Activated CD8-positive, alpha-beta memory T cell treated with anti-CD3 and anti-CD28 coated beads, Interleukin-2, amount 10 ng/mL, durations not matched to agents 7 days and 5 days (primary cell): ENCODE measurements at regions not wholly inside any gene's neighbourhood (a gene's known extent, or its start where the extent isn't known, plus 50 kb on each side); places are given as distances from the start of the nearest gene placed in this dataset.

Experiments used
- ATAC-seq: fragments of 150-1000 bp; cut with Tn5 transposase; one replicate; pipeline ENCODE4 v1.10.0; 2021; ENCODE audit warnings: moderate library complexity
- CTCF ChIA-PET: fragments of 350-600 bp; sonication (Branson Sonifier 250); formaldehyde crosslinking; loops from one replicate; lab custom pipeline; 2021; ENCODE audit warnings: antibody characterized with exemption; lab: Charles Lee
- DNase-seq: peaks from one replicate; pipeline ENCODE4 v3.0.0-alpha.2; 2020
- H3K27ac Mint-ChIP-seq: one replicate; pipeline ENCODE4 v1.8.0; 2021; ENCODE audit warnings: mild to moderate bottlenecking, mixed read lengths
- H3K27me3 Mint-ChIP-seq: one replicate; pipeline ENCODE4 v1.8.0; 2021; ENCODE audit warnings: mixed read lengths
- H3K36me3 Mint-ChIP-seq: one replicate; pipeline ENCODE4 v1.8.0; 2021; ENCODE audit warnings: mild to moderate bottlenecking, mixed read lengths
- H3K4me1 Mint-ChIP-seq: one replicate; pipeline ENCODE4 v1.8.0; 2021; ENCODE audit warnings: mixed read lengths
- H3K4me3 Mint-ChIP-seq: one replicate; pipeline ENCODE4 v1.8.0; 2021; ENCODE audit warnings: mild to moderate bottlenecking, moderate library complexity, mixed read lengths
- H3K9me3 Mint-ChIP-seq: one replicate; pipeline ENCODE4 v1.8.0; 2022; ENCODE audit warnings: low read depth, mixed read lengths

DNA sequence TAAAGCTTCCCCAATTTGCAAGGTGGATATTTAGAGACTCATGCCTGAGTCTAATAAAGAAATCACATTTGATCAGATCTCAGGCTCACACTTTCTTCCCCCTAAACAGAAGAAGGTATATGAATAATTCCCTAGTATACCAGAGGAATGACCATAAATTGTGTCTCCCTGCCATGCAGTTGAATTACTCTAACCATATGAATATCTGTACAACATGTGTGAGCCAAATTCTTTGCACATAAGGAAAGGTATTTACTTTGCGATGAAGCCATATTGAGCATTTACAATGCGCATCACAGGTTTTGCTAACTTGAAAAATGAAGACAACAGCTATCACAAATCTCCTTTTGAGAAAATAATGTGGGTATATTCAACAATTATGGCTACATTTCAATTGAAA lies 479.4 kb downstream of the NR2F1-AS1 start:
- Mint-ChIP-seq H3K4me3 (no peak overlapping the region), H3K27ac (no peak overlapping the region), H3K36me3 (no peaks in the 10 kb centered on the region), H3K9me3 (no peaks in the 10 kb centered on the region), H3K4me1 (no peaks in the 10 kb centered on the region), H3K27me3 (no peaks in the 10 kb centered on the region)
- CTCF ChIA-PET: no interaction called here
- ATAC-seq: no peak
- DNase-seq: no peak

DNA sequence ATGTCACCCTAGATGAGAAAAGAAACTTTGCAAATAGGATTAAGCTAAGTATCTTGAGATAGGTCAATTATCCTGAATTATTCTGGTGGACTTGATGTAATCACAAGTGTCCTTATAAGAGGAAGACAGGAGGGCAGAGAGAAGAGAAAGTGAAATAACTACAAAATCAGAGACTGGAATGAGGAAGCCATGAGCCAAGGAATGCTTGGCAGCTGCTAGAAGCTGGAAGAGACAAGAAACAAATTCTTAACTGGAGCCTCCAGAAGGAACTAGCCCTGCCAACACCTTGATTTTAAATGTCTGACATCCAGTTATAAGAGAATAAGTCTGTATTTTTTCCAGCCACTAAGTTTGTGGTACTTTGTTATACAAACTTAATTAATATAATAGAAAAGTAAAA lies 480.0 kb downstream of the NR2F1-AS1 start:
- Mint-ChIP-seq H3K4me3 (no peak overlapping the region), H3K27me3 (no peaks in the 10 kb centered on the region), H3K27ac (no peak overlapping the region), H3K9me3 (no peaks in the 10 kb centered on the region), H3K36me3 (no peaks in the 10 kb centered on the region), H3K4me1 (no peaks in the 10 kb centered on the region)
- no peak for ATAC-seq
- DNase-seq: no peak
- CTCF ChIA-PET: no interaction called here

DNA sequence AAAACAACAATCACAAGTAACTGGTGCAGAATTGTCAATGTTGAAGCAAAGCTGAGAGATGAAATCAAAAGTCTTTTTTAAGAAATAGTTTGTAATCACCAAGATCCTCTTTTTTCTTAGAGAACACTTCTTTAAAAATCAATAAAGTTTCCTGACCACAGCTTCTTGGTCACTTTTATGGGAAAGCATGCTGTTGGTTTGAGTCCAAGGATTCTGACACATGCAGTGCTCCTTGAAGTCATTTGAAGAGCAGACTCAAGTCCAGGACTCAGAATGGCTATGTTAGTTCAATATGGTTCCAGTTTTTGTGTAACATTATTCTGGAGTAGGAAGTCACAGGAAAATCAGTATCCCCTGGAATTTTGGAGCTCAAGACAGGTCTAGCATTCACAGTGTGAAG lies 480.6 kb downstream of the NR2F1-AS1 start:
- ATAC-seq (no peak), DNase-seq (no peak)
- CTCF ChIA-PET: no interaction called here
- Mint-ChIP-seq H3K36me3 (no peaks in the 10 kb centered on the region), H3K27me3 (no peaks in the 10 kb centered on the region), H3K4me1 (no peaks in the 10 kb centered on the region), H3K27ac (no peak overlapping the region), H3K9me3 (no peaks in the 10 kb centered on the region), H3K4me3 (no peak overlapping the region)

DNA sequence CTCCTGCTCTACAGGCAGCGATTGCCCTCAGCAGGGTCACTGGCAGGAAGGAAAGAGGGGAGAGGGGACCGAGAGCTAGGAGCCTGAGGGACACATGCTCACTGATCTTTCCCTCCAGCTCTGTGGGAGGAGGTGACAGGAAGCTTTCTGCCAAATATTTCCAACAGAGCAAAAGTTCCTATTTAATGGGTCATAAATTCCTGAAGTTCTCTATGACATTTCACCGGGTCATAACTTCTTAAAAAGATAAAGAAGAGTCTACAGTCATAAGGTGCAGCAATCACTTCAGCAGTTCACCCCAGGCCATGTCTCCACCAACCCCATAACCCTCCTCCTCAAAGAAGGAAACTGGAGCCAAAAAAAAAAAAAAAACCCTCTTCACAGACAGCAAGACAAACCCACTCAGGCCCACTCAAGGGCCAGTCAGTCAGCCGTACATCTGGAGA lies 481.1 kb downstream of the NR2F1-AS1 start:
- DNase-seq (no peak), ATAC-seq (no peak)
- Mint-ChIP-seq H3K36me3 (no peaks in the 10 kb centered on the region), H3K4me3 (no peak overlapping the region), H3K27ac (no peak overlapping the region), H3K27me3 (no peaks in the 10 kb centered on the region), H3K9me3 (no peaks in the 10 kb centered on the region), H3K4me1 (no peaks in the 10 kb centered on the region)
- CTCF ChIA-PET: no interaction called here

DNA sequence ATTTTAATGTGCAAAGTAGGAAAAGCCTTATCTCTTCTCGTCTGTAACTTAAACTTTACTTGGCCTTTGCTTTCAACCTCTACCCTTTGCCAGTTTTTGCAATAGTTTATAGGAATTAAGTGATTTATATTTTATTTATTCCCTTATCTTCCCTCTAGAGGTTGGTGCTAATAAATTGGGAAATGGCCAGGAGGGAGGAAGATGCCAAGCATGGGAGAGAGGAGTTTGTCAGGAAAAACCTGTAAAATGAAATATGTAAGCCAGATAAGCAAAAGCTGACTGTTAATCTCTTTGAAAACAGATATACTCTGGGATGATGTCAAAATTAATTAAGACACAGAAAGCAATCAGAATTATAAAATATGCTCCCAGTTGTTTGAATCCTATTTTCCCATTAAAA lies 484.5 kb downstream of the NR2F1-AS1 start:
- no peak overlapping the region for H3K4me3 Mint-ChIP-seq
- no peaks in the 10 kb centered on the region for H3K9me3 Mint-ChIP-seq
- no peak overlapping the region for H3K27ac Mint-ChIP-seq
- no peak for ATAC-seq
- no peaks in the 10 kb centered on the region for H3K36me3 Mint-ChIP-seq
- CTCF ChIA-PET: no interaction called here
- no peaks in the 10 kb centered on the region for H3K27me3 Mint-ChIP-seq
- DNase-seq: no peak
- no peaks in the 10 kb centered on the region for H3K4me1 Mint-ChIP-seq

DNA sequence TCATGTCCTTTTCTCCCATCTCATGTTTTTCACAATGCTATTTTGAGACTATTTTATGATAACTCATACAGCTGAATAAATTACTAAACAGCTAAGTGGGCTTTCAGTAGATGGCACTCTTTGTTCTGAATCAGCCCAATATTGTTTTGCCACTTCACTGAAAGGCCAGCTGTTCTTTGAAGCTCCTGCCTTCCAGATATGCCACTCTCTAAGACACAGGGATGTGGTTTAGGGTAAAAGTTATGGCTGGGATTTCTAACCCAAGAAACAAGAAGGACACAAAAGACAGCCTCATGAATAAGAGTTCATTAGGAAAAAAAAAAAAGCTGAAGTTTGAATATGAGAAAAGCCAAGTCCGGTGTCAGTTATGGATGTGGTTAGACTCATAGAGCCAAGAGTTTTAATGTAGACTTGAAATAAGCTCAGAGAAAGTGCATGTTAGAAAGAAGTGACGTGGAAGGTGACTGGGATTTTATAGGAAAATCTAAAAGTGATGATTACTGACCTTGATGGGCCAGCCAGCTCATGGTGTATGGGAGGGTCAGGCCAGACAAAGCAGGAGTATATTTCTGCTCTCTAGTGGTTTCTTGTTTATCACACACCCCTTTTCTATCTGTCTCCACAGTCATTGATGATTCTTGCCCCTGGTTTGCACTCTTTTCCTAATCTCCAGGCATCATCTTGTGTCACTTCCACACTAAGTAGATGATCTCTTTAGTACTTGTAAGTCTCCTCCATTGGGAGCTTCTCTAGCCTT lies 488.5 kb downstream of the NR2F1-AS1 start:
- DNase-seq (no peak), ATAC-seq (no peak)
- CTCF ChIA-PET: no interaction called here
- H3K9me3 Mint-ChIP-seq: peaks cover 2% of the 10 kb centered on the region
- no peak overlapping the region for H3K4me3 Mint-ChIP-seq
- no peaks in the 10 kb centered on the region for H3K27me3 Mint-ChIP-seq
- H3K27ac Mint-ChIP-seq: no peak overlapping the region
- H3K36me3 Mint-ChIP-seq: no peaks in the 10 kb centered on the region
- no peaks in the 10 kb centered on the region for H3K4me1 Mint-ChIP-seq

DNA sequence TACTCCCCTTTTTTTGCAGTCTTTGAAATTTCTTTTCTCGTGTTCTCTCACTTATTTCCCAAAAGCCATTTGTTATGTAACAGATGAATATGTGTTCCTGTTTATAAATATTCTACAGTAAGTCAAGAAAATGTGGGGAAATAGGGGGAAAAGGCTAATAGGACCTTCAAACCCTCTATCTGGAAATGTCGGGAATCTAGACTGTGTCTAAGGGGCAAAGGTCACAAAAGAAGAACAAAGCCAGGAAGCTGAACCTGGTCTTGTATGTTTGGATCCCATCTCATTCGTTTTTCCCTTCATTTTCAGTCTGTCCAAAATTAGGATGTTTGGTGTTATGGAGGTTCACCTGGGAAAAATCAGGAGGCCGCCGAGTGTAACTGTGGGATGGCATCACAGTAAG lies 490.3 kb downstream of the NR2F1-AS1 start:
- H3K4me1 Mint-ChIP-seq: no peaks in the 10 kb centered on the region
- no peaks in the 10 kb centered on the region for H3K36me3 Mint-ChIP-seq
- H3K9me3 Mint-ChIP-seq: peaks cover 2% of the 10 kb centered on the region
- CTCF ChIA-PET: no interaction called here
- no peak overlapping the region for H3K27ac Mint-ChIP-seq
- H3K27me3 Mint-ChIP-seq: no peaks in the 10 kb centered on the region
- ATAC-seq (no peak), DNase-seq (no peak)
- H3K4me3 Mint-ChIP-seq: no peak overlapping the region

DNA sequence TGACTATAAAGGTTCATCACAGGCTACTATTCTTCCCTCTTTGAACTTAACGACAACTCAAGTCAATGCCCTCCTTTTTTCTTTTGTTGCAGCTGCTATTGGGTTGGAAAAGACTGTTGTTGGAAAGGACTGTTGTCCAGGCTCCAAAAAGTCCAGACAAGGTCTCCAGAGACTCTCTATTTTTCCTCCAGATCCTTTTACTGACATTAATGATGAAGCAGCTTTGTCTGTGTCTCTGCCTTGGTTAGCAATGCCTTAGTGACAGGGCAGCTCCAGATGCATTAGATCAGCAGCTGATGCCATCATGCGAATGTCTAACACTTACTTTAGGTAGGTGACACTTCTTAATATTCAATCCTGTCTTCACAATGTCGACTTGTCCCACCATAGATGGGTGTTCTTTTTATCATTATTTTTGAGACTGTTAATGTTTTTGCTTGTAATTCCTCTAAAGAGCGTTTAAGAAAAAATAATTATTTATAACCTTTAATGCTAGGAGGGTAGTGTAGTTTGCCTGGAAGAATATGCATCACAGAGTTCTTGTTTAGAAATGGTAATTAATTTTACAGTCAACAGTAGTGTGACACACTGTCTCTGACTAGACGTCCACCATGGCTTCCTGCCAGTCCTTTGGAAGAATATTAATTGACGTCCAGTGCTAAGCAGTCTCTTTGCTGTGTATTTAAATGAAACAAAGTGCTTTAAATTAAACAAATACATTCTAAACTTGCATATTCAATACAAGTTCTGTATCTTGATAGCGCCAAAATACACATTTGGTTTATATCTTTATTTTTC lies 492.2 kb downstream of the NR2F1-AS1 start:
- ATAC-seq (no peak), DNase-seq (no peak)
- CTCF ChIA-PET: no interaction called here
- H3K4me3 Mint-ChIP-seq: no peak overlapping the region
- H3K4me1 Mint-ChIP-seq: no peaks in the 10 kb centered on the region
- peaks cover 2% of the 10 kb centered on the region for H3K9me3 Mint-ChIP-seq
- H3K27ac Mint-ChIP-seq: no peak overlapping the region
- no peaks in the 10 kb centered on the region for H3K36me3 Mint-ChIP-seq
- H3K27me3 Mint-ChIP-seq: no peaks in the 10 kb centered on the region

DNA sequence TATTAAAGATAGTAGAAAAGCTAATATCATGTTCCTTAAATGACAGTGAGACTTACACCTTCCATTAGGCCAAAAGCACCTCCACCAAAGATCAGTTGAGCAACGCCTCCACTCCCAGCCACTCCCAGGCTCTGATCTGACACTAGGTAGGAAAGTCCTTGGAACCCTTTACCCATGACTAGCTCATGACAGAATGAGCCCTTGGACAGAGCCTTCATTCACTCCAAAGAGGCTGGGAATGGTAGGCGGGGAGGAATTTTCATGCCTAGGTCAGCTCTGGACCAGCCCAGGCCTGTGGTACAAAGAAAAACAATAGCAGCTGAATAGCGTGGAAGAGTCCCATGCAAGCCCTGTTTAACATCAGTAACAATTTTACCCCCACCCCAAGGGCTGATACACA lies 493.7 kb downstream of the NR2F1-AS1 start:
- no peaks in the 10 kb centered on the region for H3K27me3 Mint-ChIP-seq
- CTCF ChIA-PET: no interaction called here
- DNase-seq: no peak
- no peak overlapping the region for H3K27ac Mint-ChIP-seq
- H3K4me1 Mint-ChIP-seq: no peaks in the 10 kb centered on the region
- no peak for ATAC-seq
- H3K4me3 Mint-ChIP-seq: no peak overlapping the region
- H3K9me3 Mint-ChIP-seq: peaks cover 2% of the 10 kb centered on the region
- no peaks in the 10 kb centered on the region for H3K36me3 Mint-ChIP-seq

DNA sequence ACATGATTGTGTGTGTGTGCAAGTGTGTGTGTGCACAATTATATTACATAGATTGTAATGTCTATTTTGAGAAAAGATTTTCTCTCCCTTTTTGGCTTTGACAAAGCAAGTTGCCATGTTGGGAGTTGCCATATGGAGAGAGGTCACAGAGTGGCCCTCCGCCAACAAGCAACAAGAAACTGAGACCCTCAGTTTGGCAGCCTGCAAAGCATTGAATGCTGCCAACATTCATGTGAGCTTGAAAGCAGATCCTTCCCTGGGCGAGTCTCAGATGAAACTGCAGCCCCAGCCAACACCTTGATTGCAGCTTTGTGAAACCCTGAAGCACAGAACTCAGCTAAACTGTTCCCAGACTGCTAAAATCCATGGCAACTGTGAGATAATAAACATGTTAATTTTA lies 498.0 kb downstream of the NR2F1-AS1 start:
- H3K4me3 Mint-ChIP-seq: no peak overlapping the region
- DNase-seq (no peak), ATAC-seq (no peak)
- no peaks in the 10 kb centered on the region for H3K27me3 Mint-ChIP-seq
- no peak overlapping the region for H3K27ac Mint-ChIP-seq
- no peaks in the 10 kb centered on the region for H3K4me1 Mint-ChIP-seq
- H3K9me3 Mint-ChIP-seq: no peaks in the 10 kb centered on the region
- CTCF ChIA-PET: no interaction called here
- no peaks in the 10 kb centered on the region for H3K36me3 Mint-ChIP-seq

DNA sequence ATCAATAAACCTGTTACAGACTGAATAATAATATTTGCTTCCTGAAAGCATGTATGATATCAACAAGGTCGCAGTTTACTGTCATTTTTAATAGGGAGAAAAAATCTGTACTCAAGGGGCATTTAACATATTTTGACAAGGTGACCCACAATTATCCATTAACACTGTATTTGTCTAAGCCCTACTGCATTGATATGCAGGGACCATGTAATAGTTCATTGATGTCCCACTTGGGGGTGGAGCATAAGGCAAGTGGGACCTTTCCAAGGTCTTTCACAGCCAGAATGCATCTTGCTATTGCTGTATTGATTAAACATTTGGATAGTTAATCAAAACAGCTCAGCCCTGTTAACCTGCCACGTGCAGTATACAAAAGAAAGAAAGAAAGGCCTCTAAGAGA lies 502.0 kb downstream of the NR2F1-AS1 start:
- Mint-ChIP-seq H3K27ac (no peak overlapping the region), H3K4me3 (no peak overlapping the region), H3K4me1 (no peaks in the 10 kb centered on the region), H3K27me3 (no peaks in the 10 kb centered on the region), H3K36me3 (no peaks in the 10 kb centered on the region), H3K9me3 (no peaks in the 10 kb centered on the region)
- CTCF ChIA-PET: no interaction called here
- no peak for DNase-seq
- no peak for ATAC-seq

DNA sequence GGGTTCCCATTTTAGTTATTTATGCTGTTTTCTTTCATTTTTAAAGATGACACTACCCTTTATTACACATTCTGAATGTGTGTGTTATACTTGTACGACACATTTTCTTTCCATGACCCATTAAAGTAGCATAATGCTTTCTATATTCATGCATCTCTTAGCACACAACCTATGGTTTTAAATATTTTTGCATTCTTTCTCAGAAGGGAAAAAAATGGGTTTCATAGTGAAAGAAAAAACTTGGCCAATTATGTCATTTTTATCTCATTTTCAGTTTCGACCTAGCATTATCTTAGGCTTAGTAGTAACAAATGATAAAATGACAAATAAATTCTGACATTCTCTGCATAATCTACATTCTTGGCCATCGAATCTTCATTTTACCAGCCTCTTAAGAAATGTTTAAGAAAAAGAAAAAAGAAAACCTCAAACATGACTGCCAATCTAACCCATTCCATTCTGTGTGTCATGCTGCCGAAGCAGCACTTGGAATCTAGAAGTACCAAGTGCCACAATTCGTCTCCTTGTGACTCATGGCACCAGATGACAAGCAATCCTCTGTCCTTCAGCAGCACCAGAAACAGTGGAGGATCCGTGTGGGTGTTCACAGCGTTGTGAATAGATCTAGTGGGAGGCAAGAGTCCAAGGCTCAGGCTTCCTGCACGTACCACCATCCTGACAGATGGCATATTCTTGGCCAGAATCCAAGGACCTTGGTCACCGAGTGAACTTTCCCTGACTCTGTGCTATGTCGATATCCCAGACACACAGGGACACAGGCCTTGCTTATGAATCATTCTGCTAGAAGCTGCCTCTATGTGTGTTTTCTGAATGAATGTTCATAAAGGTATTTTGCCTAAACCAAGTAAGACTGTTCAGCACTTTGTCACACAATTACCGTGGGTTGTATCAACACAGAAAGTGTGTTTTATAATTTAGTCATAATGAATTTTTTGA lies 502.7 kb downstream of the NR2F1-AS1 start:
- Mint-ChIP-seq H3K9me3 (no peaks in the 10 kb centered on the region), H3K4me3 (no peak overlapping the region), H3K27me3 (no peaks in the 10 kb centered on the region), H3K27ac (no peak overlapping the region), H3K4me1 (no peaks in the 10 kb centered on the region), H3K36me3 (no peaks in the 10 kb centered on the region)
- CTCF ChIA-PET: no interaction called here
- DNase-seq (no peak), ATAC-seq (no peak)

DNA sequence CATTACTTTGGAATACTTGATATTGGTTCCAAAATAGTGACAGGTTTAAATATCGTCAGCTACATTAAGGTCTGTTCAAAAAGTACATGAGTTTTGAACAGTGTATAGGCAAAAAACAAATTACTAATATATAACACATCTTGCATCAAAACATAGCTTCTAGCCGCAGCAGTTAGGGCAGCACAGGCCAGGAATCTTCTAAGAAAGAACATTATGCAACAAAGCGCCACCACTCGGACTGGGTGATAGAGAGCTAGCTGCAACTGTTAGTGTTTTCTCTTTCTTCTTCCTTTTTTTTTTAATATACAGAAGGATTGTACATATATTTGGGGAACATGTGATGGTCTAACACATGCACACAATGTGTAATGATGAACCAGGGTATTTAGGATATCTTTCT lies 504.5 kb downstream of the NR2F1-AS1 start:
- Mint-ChIP-seq H3K4me1 (no peaks in the 10 kb centered on the region), H3K36me3 (no peaks in the 10 kb centered on the region), H3K27me3 (no peaks in the 10 kb centered on the region), H3K4me3 (no peak overlapping the region), H3K9me3 (peaks cover 2% of the 10 kb centered on the region), H3K27ac (no peak overlapping the region)
- CTCF ChIA-PET: no interaction called here
- no peak for ATAC-seq
- no peak for DNase-seq
